ENCODE measurements at regions not wholly inside any gene's neighbourhood (a gene's known extent, or its start where the extent isn't known, plus 50 kb on each side); places are given as distances from the start of the nearest gene placed in this dataset.

DNA sequence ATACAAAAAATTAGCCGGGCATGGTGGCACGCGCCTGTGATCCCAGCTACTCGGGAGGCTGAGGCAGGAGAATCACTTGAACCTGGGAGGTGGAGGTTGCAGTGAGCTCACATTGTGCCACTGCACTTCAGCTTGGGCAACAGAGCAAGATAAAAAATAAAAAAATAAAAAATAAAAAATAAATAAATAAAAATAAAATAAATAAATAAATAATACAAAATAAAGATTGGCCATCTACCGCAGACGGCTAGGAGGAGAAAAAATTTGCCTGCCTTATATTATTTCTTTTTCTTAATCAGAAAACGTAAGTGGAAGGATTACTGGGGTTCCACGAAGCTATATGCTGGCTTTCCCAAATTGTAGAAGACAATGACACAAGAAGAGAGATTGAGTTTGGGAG, 229.7 kb downstream of the EPHA4 start:
- WGBS, 2 donors (ENCODE audit: extremely low coverage in 2 of 2, insufficient read length in 2 of 2, insufficient replicate concordance in 1 of 2) = no CpG with 5 or more reads among the region's 8 CpGs
- H3K27ac ChIP-seq (replicated peaks; ENCODE audit: low read length) = no peak overlapping the region
- no peak overlapping the region for H2AFZ ChIP-seq (ENCODE audit: low read length)
- no peak overlapping the region for H4K8ac ChIP-seq (ENCODE audit: low read depth, low read length)
- DNase-seq (ENCODE audit: low spot score) = no peak
- peaks cover 0 to 4% (median 0%) of the 10 kb centered on the region in 3 experiments for H3K27me3 ChIP-seq (ENCODE audit: control insufficient read depth in 3 of 3, insufficient read depth in 3 of 3, low read depth in 1 of 3, low read length in 3 of 3)
- H3K4ac ChIP-seq (ENCODE audit: low read length) = no peak overlapping the region
- no peak overlapping the region for H2BK12ac ChIP-seq (ENCODE audit: low read length)
- no peak overlapping the region for H2AK5ac ChIP-seq (ENCODE audit: low read depth, low read length)
- H2BK15ac ChIP-seq (ENCODE audit: low read length) = no peak overlapping the region
- H2BK5ac ChIP-seq (ENCODE audit: low read length) = no peak overlapping the region
- H3K79me1 ChIP-seq (ENCODE audit: low read depth, low read length) = no peaks in the 10 kb centered on the region
- no peak overlapping the region for H2BK120ac ChIP-seq (ENCODE audit: low read depth, low read length)
- no peak overlapping the region for H3K4me3 ChIP-seq (ENCODE audit: low read length in 2 of 2)
- no peak overlapping the region for H3K14ac ChIP-seq (ENCODE audit: low read length)
- H3K36me3 ChIP-seq (replicated peaks in 1 of 2; ENCODE audit: control insufficient read depth in 2 of 2, insufficient read depth in 2 of 2, low read length in 2 of 2) = no peaks in the 10 kb centered on the region
- no peak overlapping the region for H3K9ac ChIP-seq (ENCODE audit: low read depth, low read length, poor library complexity)
- no peak overlapping the region for H3K4me2 ChIP-seq (ENCODE audit: insufficient read depth, low read length, poor library complexity, severe bottlenecking)
- H3K18ac ChIP-seq (ENCODE audit: low read length) = no peak overlapping the region
- H3K23ac ChIP-seq (ENCODE audit: low read depth, low read length, poor library complexity) = no peak overlapping the region
- peaks cover 0 to 1% of the 10 kb centered on the region in 2 donors for H3K4me1 ChIP-seq (ENCODE audit: control insufficient read depth in 2 of 2, insufficient read depth in 1 of 2, low read depth in 1 of 2, low read length in 2 of 2)
- H3K9me3 ChIP-seq (replicated peaks in 1 of 2; ENCODE audit: control insufficient read depth in 2 of 2, insufficient read depth in 1 of 2, low read depth in 1 of 2, low read length in 2 of 2) = no peaks in the 10 kb centered on the region
- H4K91ac ChIP-seq (ENCODE audit: low read depth, low read length, poor library complexity) = no peak overlapping the region

DNA sequence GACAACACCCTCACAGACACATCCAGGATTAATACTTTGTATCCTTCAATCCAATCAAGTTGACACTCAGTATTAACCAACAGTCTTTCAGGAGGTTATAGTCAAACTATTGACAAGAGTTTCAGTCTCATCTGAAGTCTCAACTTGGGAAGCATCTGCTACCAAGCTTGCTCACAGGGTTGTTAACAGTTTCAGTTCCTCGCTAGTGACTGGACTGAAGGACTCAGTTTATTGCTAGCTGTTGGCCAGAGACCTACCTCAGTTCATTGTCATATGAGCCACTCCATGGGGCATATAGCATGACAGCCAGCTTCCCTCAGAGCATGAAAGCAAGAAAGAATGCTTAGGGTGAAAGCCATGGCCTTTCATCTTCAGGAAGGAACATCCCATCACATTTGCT, 228.6 kb downstream of the EPHA4 start:
- Histone ChIP-seq H3K23ac (ENCODE audit: low read depth, low read length, poor library complexity) (no peak overlapping the region), H3K79me1 (ENCODE audit: low read depth, low read length) (no peaks in the 10 kb centered on the region), H4K8ac (ENCODE audit: low read depth, low read length) (no peak overlapping the region), H2BK15ac (ENCODE audit: low read length) (no peak overlapping the region), H2AK5ac (ENCODE audit: low read depth, low read length) (no peak overlapping the region), H3K9ac (ENCODE audit: low read depth, low read length, poor library complexity) (no peak overlapping the region), H2BK5ac (ENCODE audit: low read length) (no peak overlapping the region), H4K91ac (ENCODE audit: low read depth, low read length, poor library complexity) (no peak overlapping the region), H3K4me1 (ENCODE audit: control insufficient read depth in 2 of 2, insufficient read depth in 1 of 2, low read depth in 1 of 2, low read length in 2 of 2) (no peaks in the 10 kb centered on the region), H3K27me3 (ENCODE audit: control insufficient read depth in 3 of 3, insufficient read depth in 3 of 3, low read depth in 1 of 3, low read length in 3 of 3) (peaks cover 0 to 4% (median 0%) of the 10 kb centered on the region in 3 experiments), H3K27ac (replicated peaks; ENCODE audit: low read length) (no peak overlapping the region), H3K14ac (ENCODE audit: low read length) (no peak overlapping the region), H3K4me2 (ENCODE audit: insufficient read depth, low read length, poor library complexity, severe bottlenecking) (no peak overlapping the region), H3K9me3 (replicated peaks in 1 of 2; ENCODE audit: control insufficient read depth in 2 of 2, insufficient read depth in 1 of 2, low read depth in 1 of 2, low read length in 2 of 2) (no peaks in the 10 kb centered on the region), H3K4ac (ENCODE audit: low read length) (no peak overlapping the region), H3K4me3 (ENCODE audit: low read length in 2 of 2) (no peak overlapping the region), H3K36me3 (replicated peaks in 1 of 2; ENCODE audit: control insufficient read depth in 2 of 2, insufficient read depth in 2 of 2, low read length in 2 of 2) (no peaks in the 10 kb centered on the region), H2BK120ac (ENCODE audit: low read depth, low read length) (no peak overlapping the region), H3K18ac (ENCODE audit: low read length) (no peak overlapping the region), H2AFZ (ENCODE audit: low read length) (no peak overlapping the region), H2BK12ac (ENCODE audit: low read length) (no peak overlapping the region)
- DNase-seq (ENCODE audit: low spot score) = no peak
- no CpG with 5 or more reads among the region's 1 CpG for WGBS, 2 donors (ENCODE audit: extremely low coverage in 2 of 2, insufficient read length in 2 of 2, insufficient replicate concordance in 1 of 2)

DNA sequence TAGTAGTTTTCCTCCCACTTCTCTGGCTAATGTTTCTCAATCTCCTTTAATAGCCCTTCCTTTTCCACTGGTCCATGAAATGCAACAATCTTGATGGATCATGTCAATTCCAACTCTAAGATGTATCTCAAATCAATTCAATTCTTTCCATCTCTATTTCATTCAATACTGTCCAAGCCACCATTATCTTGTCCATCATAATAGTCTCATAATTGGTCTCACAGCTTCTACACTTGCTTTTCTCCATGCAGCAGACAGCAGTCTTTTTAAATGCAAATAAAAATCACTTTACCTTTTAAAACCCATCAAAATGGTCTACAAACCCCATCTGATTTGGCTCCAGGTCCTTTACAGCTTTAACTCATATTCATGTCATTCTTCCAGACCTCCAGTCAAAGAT, 226.6 kb downstream of the EPHA4 start:
- Histone ChIP-seq H2AFZ (ENCODE audit: low read length) (no peak overlapping the region), H4K91ac (ENCODE audit: low read depth, low read length, poor library complexity) (no peak overlapping the region), H2BK12ac (ENCODE audit: low read length) (no peak overlapping the region), H2BK15ac (ENCODE audit: low read length) (no peak overlapping the region), H3K4ac (ENCODE audit: low read length) (no peak overlapping the region), H3K23ac (ENCODE audit: low read depth, low read length, poor library complexity) (no peak overlapping the region), H3K9ac (ENCODE audit: low read depth, low read length, poor library complexity) (no peak overlapping the region), H4K8ac (ENCODE audit: low read depth, low read length) (no peak overlapping the region), H3K27me3 (ENCODE audit: control insufficient read depth in 3 of 3, insufficient read depth in 3 of 3, low read depth in 1 of 3, low read length in 3 of 3) (peaks cover 0 to 4% (median 0%) of the 10 kb centered on the region in 3 experiments), H3K36me3 (replicated peaks in 1 of 2; ENCODE audit: control insufficient read depth in 2 of 2, insufficient read depth in 2 of 2, low read length in 2 of 2) (no peaks in the 10 kb centered on the region), H2AK5ac (ENCODE audit: low read depth, low read length) (no peak overlapping the region), H3K27ac (replicated peaks; ENCODE audit: low read length) (no peak overlapping the region), H2BK5ac (ENCODE audit: low read length) (no peak overlapping the region), H3K14ac (ENCODE audit: low read length) (no peak overlapping the region), H3K4me3 (ENCODE audit: low read length in 2 of 2) (no peak overlapping the region), H3K79me1 (ENCODE audit: low read depth, low read length) (no peaks in the 10 kb centered on the region), H2BK120ac (ENCODE audit: low read depth, low read length) (no peak overlapping the region), H3K18ac (ENCODE audit: low read length) (no peak overlapping the region), H3K9me3 (replicated peaks in 1 of 2; ENCODE audit: control insufficient read depth in 2 of 2, insufficient read depth in 1 of 2, low read depth in 1 of 2, low read length in 2 of 2) (no peaks in the 10 kb centered on the region), H3K4me1 (ENCODE audit: control insufficient read depth in 2 of 2, insufficient read depth in 1 of 2, low read depth in 1 of 2, low read length in 2 of 2) (no peaks in the 10 kb centered on the region), H3K4me2 (ENCODE audit: insufficient read depth, low read length, poor library complexity, severe bottlenecking) (no peak overlapping the region)
- DNase-seq (ENCODE audit: low spot score) = no peak

DNA sequence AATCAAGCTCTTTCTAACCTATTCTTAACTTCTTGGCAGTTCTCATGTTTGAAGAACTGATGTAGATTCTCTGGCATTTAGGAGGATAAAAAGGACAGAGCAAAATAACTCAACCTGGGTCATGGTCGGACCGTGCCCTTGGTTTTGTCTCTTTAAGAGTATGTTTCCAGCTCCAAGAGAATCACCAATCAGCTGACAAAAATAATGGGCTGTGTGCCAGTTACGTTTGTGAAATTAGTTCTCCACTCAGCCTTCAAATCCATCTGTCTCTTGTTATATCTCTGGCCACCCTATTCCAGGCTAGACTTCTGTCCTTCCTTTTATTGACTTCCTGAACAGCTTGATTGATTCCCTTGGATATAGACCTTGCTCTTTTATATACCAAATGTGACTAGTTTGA, 225.7 kb downstream of the EPHA4 start:
- Histone ChIP-seq H3K9me3 (replicated peaks in 1 of 2; ENCODE audit: control insufficient read depth in 2 of 2, insufficient read depth in 1 of 2, low read depth in 1 of 2, low read length in 2 of 2) (no peaks in the 10 kb centered on the region), H2BK15ac (ENCODE audit: low read length) (no peak overlapping the region), H3K14ac (ENCODE audit: low read length) (no peak overlapping the region), H2BK5ac (ENCODE audit: low read length) (no peak overlapping the region), H3K27me3 (ENCODE audit: control insufficient read depth in 3 of 3, insufficient read depth in 3 of 3, low read depth in 1 of 3, low read length in 3 of 3) (peaks cover 0 to 4% (median 0%) of the 10 kb centered on the region in 3 experiments), H3K9ac (ENCODE audit: low read depth, low read length, poor library complexity) (no peak overlapping the region), H2AFZ (ENCODE audit: low read length) (no peak overlapping the region), H2AK5ac (ENCODE audit: low read depth, low read length) (no peak overlapping the region), H2BK120ac (ENCODE audit: low read depth, low read length) (no peak overlapping the region), H4K91ac (ENCODE audit: low read depth, low read length, poor library complexity) (no peak overlapping the region), H3K4ac (ENCODE audit: low read length) (no peak overlapping the region), H3K4me2 (ENCODE audit: insufficient read depth, low read length, poor library complexity, severe bottlenecking) (no peak overlapping the region), H3K23ac (ENCODE audit: low read depth, low read length, poor library complexity) (no peak overlapping the region), H3K36me3 (replicated peaks in 1 of 2; ENCODE audit: control insufficient read depth in 2 of 2, insufficient read depth in 2 of 2, low read length in 2 of 2) (no peaks in the 10 kb centered on the region), H3K4me3 (ENCODE audit: low read length in 2 of 2) (no peak overlapping the region), H3K27ac (replicated peaks; ENCODE audit: low read length) (no peak overlapping the region), H4K8ac (ENCODE audit: low read depth, low read length) (no peak overlapping the region), H3K4me1 (ENCODE audit: control insufficient read depth in 2 of 2, insufficient read depth in 1 of 2, low read depth in 1 of 2, low read length in 2 of 2) (no peaks in the 10 kb centered on the region), H3K79me1 (ENCODE audit: low read depth, low read length) (no peaks in the 10 kb centered on the region), H3K18ac (ENCODE audit: low read length) (no peak overlapping the region), H2BK12ac (ENCODE audit: low read length) (no peak overlapping the region)
- DNase-seq (ENCODE audit: low spot score) = no peak
- WGBS, 2 donors (ENCODE audit: extremely low coverage in 2 of 2, insufficient read length in 2 of 2, insufficient replicate concordance in 1 of 2) = no CpG with 5 or more reads among the region's 3 CpGs

All from neuronal stem cell (in vitro differentiated cells).